Fibroblast of skin of abdomen (primary cell): ENCODE measurements at regions not wholly inside any gene's neighbourhood (a gene's known extent, or its start where the extent isn't known, plus 50 kb on each side); places are given as distances from the start of the nearest gene placed in this dataset.

Experiments
- DNase-seq: peaks from one replicate; pipeline ENCODE4 v3.0.0-alpha.2; 2013

DNA sequence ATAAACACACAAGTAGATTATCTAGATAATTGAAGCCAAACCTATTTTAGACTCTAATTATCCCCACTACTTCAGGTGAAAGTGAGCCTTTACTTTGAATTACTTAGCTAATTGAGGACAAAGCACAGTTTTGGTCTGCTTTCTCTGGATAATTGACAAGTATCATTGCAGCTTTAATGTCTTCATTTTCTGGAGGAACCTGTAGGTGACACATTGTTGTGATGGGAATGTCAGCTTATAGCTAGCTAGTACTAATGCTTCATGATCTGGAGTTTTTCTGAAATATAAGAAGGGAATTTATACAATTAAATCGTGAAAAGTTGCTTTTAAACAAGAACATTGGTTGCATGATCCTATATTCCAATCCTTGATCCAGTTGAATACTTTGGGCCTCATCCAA lies 319.3 kb upstream of the CITED2 start:
- no peak for DNase-seq

DNA sequence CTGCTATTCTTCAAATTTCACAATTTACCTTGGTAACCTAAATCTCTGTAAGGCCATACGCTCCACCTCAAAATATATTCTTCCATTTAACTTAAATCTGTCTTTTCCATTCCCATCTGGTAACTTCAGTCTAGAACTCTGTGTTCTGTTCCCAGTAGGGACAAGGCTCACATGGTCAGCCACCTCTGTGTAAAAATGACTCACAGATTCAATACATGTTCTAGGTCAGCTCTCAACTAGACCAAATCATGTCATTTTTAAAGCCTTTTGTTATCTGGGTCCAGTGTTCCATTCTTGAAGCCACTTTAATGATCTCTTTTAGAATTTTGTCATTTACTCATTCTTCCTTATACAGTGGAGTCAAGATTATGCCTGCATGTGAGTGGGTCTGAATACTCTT lies 315.6 kb upstream of the CITED2 start:
- no peak for DNase-seq

DNA sequence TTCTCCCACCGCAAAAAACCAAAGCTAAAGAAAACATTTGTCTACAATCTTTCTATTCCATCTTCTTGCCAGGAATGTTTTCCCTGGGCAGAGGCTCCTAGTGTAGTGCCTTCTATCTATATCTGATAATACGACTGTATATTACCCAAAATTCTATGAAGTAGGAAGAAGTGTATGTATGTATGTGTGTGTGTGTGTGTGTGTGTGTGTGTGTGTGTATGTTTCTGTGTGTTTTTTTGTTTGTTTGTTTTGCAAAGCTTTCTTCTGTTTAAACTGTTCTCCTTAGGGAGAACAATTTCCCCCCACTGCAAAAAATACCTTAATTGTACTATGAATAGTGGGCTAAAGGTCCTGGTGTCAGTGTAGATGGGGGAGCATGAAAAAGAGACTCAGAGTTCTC lies 312.6 kb upstream of the CITED2 start:
- no peak for DNase-seq

DNA sequence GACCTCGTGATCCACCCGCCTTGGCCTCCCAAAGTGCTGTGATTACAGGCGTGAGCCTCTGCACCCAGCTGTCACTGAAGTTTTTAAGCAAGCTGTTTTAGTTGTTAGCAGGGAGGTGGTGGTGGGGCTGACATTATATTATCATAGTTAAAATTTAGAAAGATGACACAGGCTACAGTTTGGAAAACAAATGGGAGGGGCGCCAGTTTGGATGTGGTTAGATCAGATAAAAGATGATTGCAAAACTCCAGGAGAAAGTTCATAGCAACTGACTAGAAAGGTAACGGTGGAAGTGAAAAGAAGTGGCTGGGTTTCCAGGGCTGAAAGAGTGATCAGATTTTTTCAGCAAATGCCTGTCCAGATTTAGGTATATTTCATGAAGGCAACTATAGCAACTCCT lies 311.9 kb upstream of the CITED2 start:
- no peak for DNase-seq

DNA sequence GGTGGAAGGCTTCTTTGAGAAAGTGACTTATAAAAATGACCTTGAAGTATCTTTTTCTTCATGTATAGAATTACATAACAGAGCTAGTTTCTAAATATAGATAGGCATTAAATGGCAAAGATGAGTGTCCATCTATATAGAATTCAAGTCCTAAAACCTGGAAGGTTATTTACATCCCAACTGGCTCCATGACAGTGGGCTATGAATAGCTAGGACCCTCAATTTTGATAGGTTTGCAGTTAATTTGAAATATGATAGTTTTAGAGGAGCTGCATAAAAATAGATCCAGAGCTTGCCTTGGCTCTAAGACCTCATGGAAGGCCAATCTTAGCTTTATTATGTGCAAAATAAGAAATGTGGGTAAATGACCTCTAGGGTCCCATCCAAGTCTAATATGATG lies 310.6 kb upstream of the CITED2 start:
- DNase-seq = no peak

DNA sequence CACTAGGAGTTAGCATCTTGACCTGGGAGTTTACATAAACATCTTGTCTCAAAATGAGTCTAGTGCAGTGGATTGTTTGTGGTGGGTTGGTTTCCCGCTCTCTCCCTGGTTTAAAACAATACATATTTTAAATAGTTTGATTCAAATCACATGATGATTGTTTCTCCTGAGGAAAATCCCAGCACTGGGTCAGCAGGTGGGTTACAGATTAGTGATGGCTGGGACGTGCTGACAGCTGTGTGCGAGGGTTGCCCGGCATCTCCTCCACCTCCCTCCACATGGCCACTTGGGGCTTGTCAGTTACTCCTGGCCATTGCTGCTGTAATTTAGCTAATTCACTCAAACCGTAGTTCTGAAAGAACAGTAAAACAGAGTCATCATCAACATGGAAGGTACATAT lies 306.4 kb upstream of the CITED2 start:
- no peak for DNase-seq

DNA sequence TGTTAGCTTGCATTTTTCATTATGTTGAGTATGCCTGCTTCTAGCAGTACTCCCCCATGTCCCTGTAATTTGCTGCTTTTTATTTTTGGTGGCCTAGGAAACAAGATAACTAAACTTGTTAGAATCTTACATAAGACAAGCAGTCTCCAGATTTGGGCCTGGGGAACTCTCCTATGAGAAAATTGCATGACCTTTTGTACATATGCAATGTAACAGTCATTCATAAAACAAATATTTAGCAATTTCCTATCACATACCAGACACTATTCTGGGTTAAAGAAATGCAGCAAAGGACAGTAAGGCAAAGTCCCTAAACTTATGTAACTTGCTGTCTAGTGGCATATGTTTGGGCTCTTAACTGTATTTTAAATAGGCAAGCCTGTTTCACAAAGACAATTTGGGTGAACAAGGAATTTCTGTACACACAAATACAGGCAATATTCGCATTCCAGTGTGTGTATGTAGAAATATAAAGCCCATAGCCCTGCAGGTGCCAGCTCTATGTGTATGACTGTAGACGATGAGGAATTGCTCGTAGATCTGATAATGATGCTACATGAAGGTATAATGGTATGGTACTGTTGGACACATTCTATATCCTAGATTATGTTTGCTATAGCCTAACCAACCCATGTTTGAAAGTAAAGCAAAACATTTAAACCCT lies 305.2 kb upstream of the CITED2 start:
- peak; percentile 18 for DNase-seq

DNA sequence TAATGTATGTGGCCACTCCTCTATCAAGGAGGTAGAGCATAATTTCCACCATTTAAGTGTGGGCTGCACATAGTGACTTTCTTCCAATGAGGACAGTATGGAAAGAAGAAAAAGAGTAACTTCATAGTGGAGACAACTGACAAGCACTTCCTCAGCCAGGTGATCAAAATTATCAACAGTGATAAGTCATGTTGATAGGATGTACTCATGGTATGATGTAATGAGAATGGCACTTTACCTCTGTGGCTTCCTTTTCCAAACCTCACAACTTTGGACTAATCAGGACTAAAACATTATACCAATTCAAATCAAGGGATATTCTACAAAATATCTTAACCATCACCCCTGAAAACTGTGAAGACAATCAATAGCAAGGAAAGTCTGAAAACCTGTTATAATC lies 302.3 kb upstream of the CITED2 start:
- DNase-seq = no peak

DNA sequence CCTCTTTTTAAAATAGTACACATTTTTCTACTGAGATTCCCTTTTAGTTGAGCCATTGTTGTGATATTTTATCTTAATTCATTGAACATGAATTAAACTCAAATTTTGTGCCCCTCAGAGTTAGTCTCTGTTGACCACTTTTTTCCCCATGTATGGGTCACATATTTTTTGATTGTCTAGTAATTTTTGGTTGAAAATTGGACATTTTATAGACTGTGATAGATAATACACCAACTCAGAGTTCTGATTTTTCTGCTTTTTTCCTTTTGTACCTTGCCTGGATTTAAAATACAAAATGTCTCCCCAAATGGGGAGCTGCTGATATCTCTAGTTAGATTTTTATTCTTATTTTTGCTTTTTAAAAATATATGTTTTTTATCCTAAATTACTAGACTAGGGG lies 291.8 kb upstream of the CITED2 start:
- no peak for DNase-seq

DNA sequence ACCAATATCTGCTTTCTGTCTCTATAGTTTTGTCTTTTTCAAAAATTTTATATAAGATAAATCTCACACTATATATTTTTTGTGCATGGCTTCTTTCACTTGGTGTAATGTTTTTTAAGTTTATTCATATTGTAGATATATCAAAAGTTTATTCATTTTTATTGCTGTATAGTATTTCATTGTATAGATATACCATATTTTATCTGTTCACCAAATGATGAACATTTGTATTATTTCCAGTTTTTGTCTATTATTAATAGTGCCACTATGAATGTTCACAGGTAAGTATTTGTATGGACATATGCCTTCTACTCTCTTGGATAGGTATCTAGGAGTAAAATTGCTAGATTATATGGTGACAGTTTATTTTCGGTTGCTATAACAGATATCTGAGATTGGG lies 289.5 kb upstream of the CITED2 start:
- DNase-seq = no peak

DNA sequence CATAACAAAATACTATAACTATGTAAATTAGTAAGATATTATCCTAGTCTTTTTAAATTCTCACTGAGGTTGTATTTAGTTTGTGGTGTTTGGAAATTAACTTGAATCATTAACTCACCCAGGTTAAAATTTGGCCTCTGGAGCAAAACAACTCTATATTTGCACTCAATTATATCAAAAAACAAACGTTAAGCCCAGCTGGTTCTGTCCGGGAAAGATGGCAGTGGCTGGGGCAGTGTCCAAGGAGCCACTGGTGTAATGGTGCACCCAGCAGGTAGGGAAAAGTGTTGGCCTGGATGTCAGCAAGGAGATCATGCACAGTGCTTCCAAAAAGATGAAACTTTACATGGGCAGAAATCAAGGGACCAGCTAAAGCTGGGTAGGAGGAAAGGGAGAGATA lies 285.3 kb upstream of the CITED2 start:
- no peak for DNase-seq

DNA sequence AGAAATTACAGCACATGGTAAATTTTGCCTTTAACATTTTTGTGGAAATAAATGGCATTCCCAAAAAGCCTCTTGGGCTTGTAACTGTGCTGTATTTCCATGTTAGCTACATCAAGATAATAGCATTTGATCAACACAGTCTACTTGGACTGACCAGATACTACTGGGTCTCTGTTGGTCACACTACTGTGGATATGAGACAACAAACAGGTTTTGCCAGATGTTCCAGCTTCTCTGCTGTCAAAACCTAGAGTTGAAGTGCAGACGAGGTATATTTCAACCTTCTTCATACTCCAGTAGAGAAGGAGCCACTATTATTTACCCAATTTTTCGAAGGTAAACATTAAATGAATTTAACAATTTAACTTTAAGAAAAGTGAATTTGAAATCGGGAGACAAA lies 284.7 kb upstream of the CITED2 start:
- no peak for DNase-seq

DNA sequence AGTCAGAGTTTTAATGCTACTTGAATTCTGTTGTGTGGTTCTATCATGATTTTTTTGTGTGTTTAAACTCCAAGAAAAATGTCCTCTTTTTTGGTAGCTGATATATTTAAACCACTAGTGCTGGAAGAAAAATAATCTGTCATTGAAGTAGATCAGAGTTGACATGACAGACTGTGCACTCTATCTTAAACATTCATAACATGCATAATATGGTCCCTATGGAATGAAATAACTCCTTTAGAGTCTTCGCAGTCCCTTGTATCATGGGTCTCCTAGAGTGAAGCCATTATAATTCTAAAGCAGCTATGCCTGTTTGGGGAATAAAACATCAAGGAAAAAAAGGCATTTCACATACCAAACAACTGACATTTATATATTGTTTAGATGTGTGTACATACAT lies 282.7 kb upstream of the CITED2 start:
- DNase-seq = no peak

DNA sequence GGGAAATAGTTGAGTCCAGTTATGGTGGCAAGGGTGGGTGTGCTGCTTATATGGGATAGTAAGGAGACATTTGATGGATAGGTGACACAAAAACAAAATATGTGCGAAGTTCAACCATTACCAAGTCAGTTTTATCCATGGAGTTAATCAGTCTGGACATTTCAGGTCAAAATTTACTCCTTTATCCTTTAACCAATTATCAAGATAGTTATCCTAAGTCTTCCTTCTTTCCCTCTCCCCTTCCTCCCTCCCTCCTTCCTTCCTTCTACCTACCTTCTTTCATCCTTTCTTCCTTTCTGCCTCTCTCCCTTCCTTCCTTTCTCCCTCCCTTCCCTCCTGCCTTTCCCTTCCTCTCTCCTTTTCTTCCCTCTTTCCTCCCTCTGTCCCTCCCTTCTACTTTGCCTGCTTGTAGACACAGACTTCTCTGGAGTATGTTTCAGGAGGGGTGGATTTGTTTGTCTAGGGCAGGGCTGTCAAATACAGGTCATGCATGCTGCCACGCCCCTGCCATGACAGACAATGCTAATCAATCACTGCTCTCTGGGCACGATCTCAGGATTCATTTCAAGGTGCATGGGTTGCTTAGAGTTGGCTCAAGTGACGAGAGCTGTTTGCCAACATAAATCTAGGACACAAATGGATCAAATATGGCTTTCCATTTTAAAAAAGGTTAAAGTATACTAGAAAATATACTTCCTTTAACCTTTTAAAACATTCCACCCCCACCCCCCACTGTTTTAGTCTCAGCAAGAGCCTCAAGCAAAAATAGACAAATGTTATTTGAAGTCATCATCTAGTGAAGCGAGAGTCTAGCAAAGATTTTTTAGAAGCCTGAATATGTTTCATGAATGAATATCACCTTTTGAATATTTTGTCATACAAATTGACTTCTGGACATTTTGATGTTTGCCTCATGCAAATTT lies 281.6 kb upstream of the CITED2 start:
- no peak for DNase-seq

DNA sequence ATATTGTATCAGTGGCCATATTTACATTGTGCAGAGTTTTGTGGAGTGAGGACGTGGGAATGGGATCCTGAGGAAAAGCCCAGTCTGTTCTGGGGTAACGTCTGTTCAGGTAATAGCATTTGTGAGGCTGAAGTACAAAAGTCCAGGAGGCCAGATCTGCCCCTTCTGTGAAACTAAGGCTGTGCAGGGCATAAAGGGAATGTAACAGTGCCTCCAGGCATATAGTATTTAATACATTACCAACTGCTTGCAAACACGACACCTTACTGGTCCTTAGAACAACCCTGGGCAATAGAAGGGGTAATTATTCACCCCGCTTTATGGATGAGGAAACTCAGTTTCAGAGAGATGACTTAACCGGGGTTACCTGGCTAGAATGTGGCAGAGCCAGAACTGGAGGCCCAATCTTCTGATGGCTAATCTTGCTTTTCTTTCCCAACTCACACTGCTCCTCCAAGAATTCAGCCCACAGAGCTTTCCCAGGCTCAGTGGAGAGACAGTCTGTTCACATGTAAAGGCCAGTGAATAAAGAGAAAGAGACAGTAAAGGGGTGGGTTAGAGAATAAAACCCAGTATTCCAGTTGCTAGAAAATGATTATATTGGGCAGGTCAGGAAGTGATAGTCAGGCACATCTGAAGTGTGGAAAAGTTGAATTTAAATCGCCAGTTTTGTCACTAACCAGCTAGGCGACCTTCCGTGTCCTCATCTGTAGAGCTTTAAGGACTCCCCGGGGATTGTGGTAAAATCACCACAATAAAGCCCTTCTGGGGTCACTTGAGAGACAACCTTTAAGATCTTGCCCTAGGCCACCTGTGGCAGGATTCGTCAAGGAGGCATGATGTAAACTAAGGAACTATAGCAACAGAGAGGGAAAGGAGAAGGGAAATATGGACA lies 280.7 kb upstream of the CITED2 start:
- DNase-seq = no peak

DNA sequence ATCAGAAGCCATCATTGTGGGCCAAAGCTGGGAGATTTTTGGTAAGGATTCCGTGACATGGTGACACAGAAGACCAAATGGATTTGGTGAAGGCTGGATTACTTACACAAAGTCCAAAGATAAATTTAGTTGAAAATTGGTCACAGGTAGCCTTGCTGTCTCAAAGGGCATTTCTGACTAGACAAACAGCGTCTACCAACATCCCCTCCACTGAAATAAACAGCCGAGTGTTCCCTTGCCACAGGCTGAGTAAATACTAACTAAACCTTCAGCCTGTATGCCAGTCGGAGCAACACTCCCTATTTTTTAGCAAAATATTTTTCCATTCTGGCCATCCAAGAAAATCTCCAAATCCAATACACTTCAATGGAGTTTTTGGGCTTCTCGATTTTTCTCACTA lies 279.9 kb upstream of the CITED2 start:
- no peak for DNase-seq

DNA sequence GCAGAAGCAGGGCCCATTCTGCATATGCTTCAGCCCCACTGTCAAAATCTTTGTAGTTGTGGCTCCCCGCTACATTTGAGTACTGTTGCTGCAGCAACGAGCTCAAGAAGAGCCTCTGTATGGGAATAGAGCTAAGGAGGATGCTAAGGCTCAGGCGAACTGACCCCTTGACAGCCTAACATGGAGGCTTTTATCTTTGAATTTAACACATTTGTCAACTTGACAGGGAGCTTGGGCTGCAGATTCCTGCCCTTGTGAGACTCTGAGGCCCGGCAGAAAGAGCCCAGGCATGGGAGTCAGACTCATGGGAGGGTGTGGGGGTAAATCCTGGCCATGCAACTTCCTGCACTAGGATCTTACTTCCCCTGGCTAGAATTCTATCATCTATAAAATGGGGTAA lies 278.7 kb upstream of the CITED2 start:
- DNase-seq = no peak

DNA sequence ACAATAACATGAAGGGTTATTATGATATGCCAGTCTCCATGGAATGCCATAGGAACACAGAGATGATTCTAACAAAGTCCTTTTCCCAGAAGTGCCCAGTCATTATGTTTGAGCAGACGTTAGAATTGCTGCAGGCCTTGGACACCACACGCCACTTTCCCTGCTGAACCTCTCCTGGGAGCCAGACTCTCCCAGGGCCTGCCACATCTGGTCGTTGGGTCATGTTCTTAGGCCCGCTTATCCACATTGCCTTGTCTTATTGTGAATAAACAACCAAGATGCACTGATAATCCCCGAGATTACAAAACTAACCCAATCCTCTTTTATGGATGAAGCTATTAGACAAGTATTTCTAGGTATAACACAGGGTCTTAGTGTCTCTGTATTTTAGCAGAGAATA lies 276.5 kb upstream of the CITED2 start:
- DNase-seq = no peak

DNA sequence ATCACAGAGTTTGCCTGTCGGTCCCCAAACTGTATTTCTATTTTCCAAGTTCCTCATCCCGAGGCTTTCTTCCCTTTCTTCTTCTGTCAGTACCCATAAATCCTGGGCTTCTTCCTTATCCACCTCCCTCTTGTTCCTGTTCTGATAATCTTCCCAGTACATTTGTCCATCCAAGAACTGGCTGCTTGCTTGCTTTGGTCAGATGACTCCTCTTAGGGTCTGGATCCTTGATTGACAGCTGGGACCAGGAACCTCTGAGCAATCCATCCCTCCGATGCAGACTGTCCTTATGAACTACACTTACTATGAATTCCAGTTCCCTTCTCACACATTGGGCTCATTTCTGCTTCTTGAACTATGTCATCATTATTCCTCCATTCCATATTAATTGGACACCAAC lies 275.3 kb upstream of the CITED2 start:
- DNase-seq = no peak

DNA sequence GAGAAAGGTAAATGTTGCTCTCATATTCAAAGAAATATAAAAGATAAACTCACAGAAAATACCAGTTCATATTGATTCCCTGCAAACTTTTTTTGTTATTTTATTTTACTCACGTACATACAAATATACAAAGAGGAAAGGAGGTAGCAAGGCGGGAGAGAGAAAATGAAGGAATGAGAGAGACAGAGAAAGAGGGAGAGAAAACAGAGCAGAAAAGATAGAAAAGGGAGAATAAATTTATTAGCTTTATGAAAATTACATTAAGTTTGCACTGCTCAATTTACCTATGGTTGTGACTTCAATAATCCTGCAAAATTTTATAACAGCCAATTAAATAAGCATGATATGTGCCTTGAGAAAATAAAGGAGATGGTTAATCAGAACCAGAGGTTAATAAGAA lies 274.7 kb upstream of the CITED2 start:
- no peak for DNase-seq

DNA sequence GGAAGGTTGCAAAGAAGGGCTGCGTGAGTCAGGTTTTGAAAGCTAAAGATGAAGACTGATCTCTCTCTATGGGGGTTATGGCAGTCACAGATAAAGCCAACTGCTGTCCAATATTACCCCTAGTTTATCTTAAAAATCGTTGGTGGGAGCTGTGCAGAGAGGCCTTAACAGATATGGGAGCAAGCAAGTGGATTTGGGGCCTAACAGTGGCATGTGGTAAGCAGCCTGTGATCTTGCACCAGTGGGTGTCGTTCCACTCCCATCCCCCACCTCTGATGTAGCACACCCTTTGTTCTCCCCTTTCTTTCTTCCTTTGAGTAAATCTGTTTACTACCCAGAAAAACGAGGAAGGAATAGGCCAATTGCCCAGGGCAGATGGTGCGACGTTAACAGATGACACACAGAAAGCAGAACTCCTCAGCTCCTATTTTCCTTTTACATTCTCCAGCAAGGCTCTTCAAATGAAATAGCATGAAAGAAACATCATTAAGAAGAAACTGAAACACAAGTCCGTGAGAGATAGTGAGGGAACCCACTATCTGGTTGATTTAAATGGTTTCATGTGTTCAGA lies 274.1 kb upstream of the CITED2 start:
- DNase-seq = no peak

DNA sequence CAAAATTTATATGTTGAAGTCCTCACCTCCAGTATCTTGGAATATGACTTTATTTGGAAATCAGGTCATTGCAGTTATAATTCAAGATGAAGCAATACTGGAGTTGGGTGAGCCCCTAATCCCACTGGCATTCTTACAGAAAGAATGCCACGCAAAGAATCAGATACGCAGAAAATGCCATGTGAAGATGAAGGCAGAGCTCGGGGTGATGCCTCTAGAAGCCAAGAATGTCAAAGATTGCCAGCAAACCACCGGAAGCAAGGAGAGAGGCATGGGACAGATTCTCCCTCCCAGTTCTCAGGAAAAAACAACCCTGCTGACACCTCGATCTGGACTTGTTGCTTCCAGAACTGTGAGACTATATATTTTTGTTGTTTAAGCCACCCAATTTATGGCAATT lies 273.4 kb upstream of the CITED2 start:
- no peak for DNase-seq

DNA sequence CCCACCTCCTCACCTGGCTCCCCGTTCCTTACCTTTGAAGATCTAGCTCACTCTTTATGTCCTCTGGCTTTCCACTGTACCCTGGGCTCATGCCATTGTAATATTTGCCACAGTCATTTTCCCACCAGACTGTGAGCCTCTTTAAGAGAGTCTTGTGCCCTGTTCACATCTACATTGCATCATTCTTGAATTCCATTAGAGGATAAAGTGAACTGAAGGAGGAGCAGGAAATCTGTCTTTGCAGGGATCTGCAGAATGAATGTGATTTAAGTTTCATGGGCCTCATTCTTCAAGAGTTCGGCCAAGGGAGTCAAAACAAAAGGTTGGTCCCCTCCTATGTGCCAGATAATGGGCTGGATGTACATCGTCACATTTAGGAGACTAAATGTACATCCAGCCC lies 272.6 kb upstream of the CITED2 start:
- peak; percentile 34 for DNase-seq
